H1 (cell line): ENCODE measurements at regions not wholly inside any gene's neighbourhood (a gene's known extent, or its start where the extent isn't known, plus 50 kb on each side); places are given as distances from the start of the nearest gene placed in this dataset.

Source experiments
- EZH2 ChIP-seq: fragments of 200-600 bp; sonication (generic); IDR thresholded peaks from 2 replicates; pipeline ENCODE4 v1.7.1; 2012; ENCODE audit warnings: low read depth, mild to moderate bottlenecking, moderate library complexity, low read length, inconsistent platforms; ENCODE audit not compliant: severe bottlenecking
- GABPA ChIP-seq: IDR thresholded peaks from 2 replicates; pipeline ENCODE4 v1.6.1; 2011; ENCODE audit warnings: mild to moderate bottlenecking, low read length, moderate library complexity, borderline replicate concordance; ENCODE audit not compliant: insufficient read depth
- POLR2A ChIP-seq, 2 experiments: IDR thresholded peaks; 1 replicate in 1 of 2; 2 replicates in 1 of 2; pipeline ENCODE4 v1.6.1; 2011; ENCODE audit warnings: low read depth in 2 of 2, low read length in 2 of 2, mild to moderate bottlenecking in 2 of 2; ENCODE audit errors: control extremely low read depth in 1 of 2

GRCh38 chr4:126897038-126897437 lies 735.7 kb upstream of the INTU start:
- TF ChIP-seq EZH2, result no peak
- TF ChIP-seq POLR2A (IDR thresholded peaks at IDR 0.05; ENCODE audit: control extremely low read depth in 1 of 2, low read depth in 2 of 2, low read length in 2 of 2), result no peak
- TF ChIP-seq GABPA, result no peak
